HG03521 (cell line): ENCODE measurements at regions not wholly inside any gene's neighbourhood (a gene's known extent, or its start where the extent isn't known, plus 50 kb on each side); places are given as distances from the start of the nearest gene placed in this dataset.

Experiments
- ATAC-seq: cut with Tn5 transposase; IDR thresholded peaks from one replicate; pipeline ENCODE4 v1.9.1; 2021; ENCODE audit warnings: mild to moderate bottlenecking, moderate library complexity; ENCODE audit not compliant: unreplicated experiment

DNA sequence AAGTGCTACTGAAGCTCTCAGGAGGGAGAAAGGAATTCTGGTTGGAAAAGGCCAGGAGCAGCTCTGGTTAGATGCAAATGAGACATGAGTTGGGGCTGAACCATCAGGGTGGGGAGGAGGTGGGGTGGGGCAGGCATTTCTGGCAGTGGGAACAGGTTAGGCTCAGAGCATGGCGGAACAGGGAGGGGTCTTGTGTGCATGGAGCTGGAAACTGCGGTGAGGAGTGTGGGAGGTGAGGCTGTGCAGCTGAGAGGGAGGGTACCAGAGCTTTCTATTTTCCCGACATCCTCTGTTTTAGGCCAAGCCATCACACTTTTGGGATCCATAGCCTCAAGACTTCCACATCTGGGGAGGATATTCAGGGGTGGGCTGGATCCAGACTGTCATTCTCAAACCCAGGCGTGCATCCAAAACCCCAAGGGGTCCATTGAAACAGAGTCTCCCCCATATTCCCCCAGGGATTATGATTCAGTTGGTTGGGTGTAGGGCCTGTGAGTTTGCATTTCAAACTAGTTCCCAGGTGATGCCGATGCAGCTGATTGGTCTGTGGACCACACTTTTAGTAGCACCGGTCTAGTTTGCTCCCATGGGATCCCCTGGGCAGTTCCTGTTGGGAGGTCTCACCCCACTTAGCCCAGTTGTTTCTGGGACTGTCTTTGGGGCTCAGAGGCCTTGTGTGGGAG lies 100.9 kb upstream of the TLE3 start:
- ATAC-seq: no peak

DNA sequence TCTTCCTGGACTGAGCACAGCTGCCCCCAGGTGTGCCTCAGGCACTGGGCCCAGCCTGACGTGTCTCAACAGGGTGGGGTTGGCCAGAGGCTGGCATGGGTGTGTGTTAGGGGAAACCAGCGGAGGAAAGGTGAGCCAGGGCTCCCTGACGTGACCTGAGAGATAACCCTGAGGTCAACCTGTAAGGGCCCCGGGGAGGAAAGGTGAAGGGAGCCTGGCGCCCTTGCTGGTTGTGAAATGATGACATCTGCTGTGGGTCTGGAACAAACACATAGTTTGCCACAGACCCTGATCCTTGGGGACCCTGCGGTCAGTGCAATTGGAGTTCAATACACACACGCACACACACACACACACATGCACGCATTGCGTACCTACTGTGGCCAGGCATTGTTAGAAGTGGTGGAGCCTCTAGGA lies 100.2 kb upstream of the TLE3 start:
- no peak for ATAC-seq

- no peak for ATAC-seq
Observed at GRCh38 chr15:70197318-70197944, 99.7 kb upstream of the TLE3 start.

DNA sequence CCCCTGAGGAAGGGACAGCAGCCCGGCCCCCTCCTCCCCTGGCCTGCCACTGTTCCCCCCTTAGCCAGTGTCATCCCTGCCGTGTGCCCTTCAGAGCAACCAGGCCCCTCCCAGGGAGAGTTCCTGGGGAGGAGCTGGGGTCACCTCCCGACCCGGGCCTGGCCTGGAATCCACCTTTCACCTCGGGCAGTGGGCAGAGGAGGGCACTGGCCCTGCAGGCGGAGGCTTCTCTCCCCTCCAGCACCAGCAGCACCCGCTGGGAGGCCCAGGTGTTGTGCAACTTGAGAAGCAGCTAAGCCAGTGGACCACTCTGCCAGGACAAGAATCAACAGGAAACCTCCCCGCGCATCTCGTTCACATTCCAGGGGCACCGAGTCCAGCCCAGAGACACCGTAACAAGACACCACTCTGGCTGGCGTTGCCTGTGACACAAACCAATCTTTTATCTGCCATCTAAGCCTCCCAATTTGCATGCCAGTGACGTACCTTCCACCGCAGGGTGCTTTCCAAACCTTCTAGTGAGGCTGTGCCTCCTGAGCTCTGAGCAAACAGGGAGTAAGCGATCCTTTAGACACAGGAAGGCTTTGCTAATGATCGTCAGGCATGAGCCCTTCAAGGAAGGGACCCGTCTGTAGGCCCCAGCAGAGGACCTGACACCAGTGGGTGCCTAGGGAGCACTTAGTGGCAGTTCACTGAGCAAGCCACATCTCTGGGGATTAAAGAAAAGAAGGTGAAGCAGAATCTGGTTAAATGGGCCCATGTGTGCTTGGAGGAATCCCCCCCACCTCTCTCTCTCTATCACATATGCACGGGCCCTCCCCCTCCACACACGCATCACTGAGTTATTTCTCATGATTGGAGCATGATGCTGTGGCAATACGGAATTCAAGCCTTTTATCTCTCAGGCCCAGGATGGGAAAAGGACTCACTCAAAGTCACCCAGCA lies 98.9 kb upstream of the TLE3 start:
- ATAC-seq: peak; percentile 82

DNA sequence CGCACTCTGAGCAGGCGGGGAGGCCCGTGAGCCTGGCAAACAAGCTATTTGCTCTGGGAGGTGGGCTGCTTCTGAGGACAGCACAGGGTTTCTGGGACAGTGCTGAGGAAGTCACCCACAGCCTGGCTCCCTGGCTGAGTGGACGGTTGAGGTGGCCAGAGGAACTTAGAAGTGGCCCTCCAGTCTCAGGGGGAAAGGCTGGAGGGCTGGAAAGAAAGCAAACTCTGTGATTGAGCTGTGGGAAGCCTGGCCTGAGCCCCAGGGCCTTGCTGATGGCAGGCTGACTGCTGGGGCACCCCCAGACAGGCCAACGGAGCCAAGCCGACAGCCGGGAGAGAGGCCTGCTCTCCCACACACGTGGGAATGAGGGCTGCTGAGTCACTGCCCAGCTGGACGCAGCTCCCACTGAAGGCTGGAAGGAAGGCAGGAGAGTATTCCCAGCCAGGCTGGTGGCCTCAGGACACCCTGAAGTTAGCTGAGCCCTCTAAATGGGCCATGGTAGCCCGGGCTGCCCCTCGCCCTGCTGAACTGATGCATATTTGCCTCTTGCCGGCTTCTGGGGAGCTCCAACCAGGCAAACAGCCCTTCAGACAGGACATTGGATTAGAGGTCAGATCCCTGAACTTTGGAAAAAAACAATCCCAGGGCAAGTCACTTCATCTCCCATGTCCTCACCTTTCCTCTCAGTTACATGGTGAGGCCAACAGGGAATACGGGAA lies 98.0 kb upstream of the TLE3 start:
- no peak for ATAC-seq

DNA sequence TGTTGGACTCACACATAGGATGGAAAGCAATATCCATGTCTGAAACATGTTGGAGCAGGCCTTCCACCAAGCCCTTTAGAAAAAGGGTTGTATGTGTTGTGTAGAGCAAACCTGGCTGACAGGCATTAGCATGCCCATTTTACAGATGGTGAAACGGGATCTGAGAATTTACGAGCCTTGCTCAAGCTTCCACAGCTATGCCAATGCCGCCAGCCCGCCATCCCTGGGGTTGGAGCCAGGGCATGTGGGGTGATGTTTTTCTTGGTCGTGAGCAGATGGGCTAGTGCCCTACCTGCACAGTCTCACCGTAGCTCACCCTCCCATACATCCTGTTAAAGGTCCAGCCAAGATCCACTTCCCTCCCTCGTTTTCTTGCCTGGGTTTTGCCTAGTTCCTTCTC lies 97.5 kb upstream of the TLE3 start:
- ATAC-seq: no peak

DNA sequence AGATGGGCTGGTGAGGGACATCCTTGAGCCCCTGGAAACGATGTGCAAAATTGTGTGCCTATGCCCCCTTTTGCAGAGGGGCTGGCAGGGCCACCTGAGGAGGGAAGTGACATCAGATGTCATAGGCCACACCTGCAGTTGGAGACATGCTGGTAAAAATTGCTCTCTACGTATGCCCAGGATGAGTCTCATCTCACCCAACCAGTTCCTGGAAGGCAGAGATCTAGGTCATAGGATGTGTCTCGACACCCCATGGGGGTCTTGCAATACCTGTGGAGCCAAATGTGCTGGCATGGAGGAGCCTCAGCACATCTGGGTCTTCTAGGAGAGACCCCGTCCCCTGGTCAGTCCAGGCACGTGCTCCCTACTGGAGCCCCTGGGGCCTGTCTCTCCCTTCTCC lies 96.5 kb upstream of the TLE3 start:
- no peak for ATAC-seq

DNA sequence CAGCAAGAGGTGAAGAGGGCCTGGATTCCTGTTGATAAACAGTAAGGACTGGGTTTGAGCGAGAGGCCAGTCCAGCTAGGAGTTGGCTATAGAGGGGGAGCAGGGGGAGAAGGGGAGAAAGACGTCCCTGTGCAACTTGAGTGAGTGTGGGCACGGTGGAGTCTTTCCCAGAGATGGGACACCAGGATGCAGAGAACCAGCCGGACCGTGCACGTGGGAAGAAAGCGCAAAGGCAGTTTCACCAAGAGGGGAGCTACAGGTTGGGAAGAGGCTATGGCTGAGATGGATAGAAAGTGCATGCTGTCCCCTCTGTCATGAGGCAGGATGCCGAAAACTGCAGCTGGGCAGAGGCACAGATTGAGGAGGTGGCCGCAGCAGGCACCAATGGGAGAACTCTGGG lies 96.0 kb upstream of the TLE3 start:
- ATAC-seq: no peak

DNA sequence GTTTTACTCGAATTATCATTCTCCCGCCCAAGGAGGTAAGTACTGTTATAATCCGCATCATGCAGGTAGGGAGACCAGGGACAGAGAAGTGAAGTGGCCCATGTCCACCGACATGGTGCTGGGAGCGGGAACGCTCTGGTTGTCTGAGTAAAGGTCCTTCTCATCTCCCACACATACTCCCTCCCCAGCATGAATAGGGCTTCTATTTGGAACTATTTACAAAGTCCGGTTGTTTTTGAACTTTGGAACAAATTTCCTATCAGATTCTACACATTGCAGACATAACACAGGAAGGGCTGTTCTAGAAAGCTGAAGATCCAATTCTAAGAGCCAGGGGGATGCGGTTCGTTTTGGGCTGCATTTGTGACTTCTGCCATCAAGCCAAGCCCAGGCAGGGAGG lies 94.8 kb upstream of the TLE3 start:
- no peak for ATAC-seq

- ATAC-seq: no peak
Observed at GRCh38 chr15:70192041-70192440, 94.3 kb upstream of the TLE3 start.

DNA sequence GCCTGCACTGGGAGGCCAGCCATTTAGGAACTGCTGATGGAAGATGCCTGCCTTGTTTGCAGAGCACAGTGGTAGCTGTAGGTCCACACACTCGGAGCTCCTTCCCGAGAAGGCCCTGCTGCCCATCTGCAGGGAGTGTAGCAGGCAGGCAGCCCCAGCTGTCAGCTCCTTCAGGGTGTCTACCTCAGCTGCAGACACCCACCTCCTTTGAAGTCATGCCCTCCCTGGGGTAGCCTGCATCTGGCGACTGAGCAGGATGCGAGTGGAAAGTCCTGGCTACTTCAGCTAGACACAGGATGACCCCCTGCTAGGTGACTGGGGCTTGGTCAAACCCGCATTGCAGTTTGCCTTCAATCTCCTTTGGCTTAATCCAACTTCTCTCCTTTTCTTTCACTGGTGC lies 93.2 kb upstream of the TLE3 start:
- no peak for ATAC-seq

GRCh38 chr15:70189826-70190695 lies 92.3 kb upstream of the TLE3 start:
- ATAC-seq: no peak

DNA sequence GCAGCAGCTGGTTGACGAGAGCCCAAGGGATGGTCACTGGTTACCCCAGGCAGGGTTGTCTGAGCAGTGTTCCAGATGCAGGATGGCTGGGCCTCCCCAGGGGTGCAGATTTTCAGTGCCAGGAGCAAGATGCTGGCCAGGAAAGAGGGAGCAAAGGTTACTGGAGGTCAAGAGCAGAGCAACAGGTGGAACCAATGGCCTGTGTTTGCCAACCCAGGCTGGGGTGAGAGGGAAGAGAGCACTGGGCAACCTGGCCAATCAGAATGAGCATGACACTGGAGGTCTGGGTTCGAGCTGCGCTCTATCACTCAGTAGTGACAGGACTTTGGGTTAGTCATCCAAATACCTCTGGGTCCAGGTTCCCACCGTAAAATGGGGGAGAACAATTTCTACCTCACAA lies 90.6 kb upstream of the TLE3 start:
- no peak for ATAC-seq

GRCh38 chr15:70187331-70187730 lies 89.6 kb upstream of the TLE3 start:
- no peak for ATAC-seq

GRCh38 chr15:70186152-70186551 lies 88.4 kb upstream of the TLE3 start:
- ATAC-seq: no peak

DNA sequence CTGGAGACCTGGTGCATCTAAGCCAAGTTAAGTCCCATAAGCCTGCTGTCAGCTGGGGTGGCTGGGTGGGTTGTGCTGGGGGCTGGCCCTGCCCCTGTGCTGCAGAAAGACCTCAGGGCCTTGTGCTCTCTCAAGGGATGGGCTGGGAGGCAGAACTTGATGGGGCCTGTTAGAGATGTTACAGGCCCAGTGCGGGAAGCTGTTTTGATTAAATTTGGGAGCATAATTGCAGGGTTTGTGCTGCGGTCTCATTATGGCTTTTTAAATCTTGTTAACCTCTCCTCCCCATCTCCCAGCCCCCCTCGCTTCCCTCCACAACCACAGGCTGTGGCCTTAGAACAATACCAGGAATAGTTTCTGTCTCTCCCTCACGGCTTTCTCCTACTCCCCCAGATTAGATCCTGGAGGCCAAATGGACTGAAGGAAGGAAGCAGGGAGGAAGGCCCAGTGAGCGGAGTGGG lies 87.6 kb upstream of the TLE3 start:
- ATAC-seq: no peak

GRCh38 chr15:70182858-70183695 lies 85.4 kb upstream of the TLE3 start:
- no peak for ATAC-seq

DNA sequence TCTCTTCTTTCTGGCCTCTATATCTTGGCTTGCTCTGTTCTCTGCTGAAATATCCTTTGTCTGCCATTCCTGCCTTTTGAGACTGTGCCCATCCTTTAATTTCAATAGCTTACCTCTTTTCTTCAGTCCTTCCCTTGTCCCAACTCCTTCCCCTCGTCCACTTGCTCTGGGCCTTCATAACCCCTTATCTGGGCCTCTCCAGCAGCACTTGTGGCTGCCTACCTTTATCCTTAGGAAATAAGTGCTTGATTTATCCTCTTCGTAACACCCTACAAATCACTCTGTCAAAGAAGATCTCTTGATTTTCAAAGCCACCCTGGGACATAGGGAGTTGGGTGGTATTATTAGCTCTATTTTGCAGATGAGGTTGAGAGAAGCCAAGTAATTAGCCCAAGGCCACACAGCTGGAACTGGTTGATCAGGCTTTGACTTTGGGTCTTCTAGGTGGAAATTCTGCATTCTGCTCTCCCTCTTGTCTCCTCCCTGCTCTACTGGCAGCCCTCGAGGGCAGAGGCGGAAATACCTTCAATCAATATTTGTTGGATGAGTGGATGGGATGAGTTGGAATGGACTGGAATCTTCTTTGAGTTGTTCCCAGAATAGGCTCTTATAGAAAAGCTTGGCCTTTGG lies 84.0 kb upstream of the TLE3 start:
- no peak for ATAC-seq
